Stomach (tissue), 8 donors: ENCODE measurements at regions not wholly inside any gene's neighbourhood (a gene's known extent, or its start where the extent isn't known, plus 50 kb on each side); places are given as distances from the start of the nearest gene placed in this dataset.

Experiments
- DNase-seq, 2 donors: peaks; one replicate each; pipeline versions ENCODE4 v3.0.0 to v3.0.0-alpha.2; 2013 to 2019
- H3K27ac ChIP-seq, 5 donors: fragments of 200-600 bp in 4 of 5; sonication (generic) in 4 of 5; one replicate each; pipeline ENCODE4 v1.5.1; 2013 to 2019; ENCODE audit warnings: mild to moderate bottlenecking in 1 of 5, moderate library complexity in 1 of 5
- H3K27me3 ChIP-seq, 3 donors: fragments of 200-600 bp; sonication (generic); one replicate each; pipeline ENCODE4 v1.5.1; 2017 to 2019; ENCODE audit warnings: mixed run types in 1 of 3
- H3K36me3 ChIP-seq, 4 donors: fragments of 200-600 bp; sonication (generic); 1 replicate in 3 of 4; 2 replicates in 1 of 4; pipeline ENCODE4 v1.5.1; 2016 to 2019
- H3K4me1 ChIP-seq, 4 donors: fragments of 200-600 bp; sonication (generic); one replicate each; pipeline ENCODE4 v1.5.1; 2016 to 2019
- H3K4me3 ChIP-seq, 4 donors: fragments of 200-600 bp; sonication (generic) in 3 of 4; one replicate each; pipeline ENCODE4 v1.5.1; 2016 to 2019; ENCODE audit warnings: mild to moderate bottlenecking in 1 of 4
- H3K9me3 ChIP-seq, 4 donors: fragments of 200-600 bp; sonication (generic); one replicate each; pipeline ENCODE4 v1.5.1; 2016 to 2019
- EP300 ChIP-seq: sonication (generic); formaldehyde crosslinking; IDR thresholded peaks from one replicate; pipeline ENCODE4 v1.6.1; 2017; ENCODE audit warnings: antibody characterized with exemption
- POLR2A ChIP-seq, 4 donors: fragments of 450-650 bp; IDR thresholded peaks; one replicate each; pipeline ENCODE4 v1.6.1; 2016; ENCODE audit warnings: antibody characterized with exemption in 4 of 4, control low read depth in 2 of 4, mild to moderate bottlenecking in 1 of 4, moderate library complexity in 1 of 4
- POLR2AphosphoS5 ChIP-seq, 3 donors: sonication (generic); formaldehyde crosslinking; IDR thresholded peaks; one replicate each; pipeline ENCODE4 v1.6.1; 2016; ENCODE audit warnings: antibody characterized with exemption in 3 of 3
- WGBS, 5 donors: extraction: QIAGEN DNeasy Blood & Tissue Kit in 3 of 5; methylation state at CpG; one replicate each; pipeline versions ENCODE4 v1.1.5 to v1.1.7; 2013 to 2018; 5-methylcytosine and 5-hydroxymethylcytosine counted together
- intact Hi-C: fragments of 100-400 bp; cut with DNase I; formaldehyde crosslinking; loops from one replicate; pipeline ENCODE4 v1.15.1; 2023; ENCODE audit warnings: low total_unique reads
- TF ChIP-seq, protein P1 (sequence below), 7 experiments: fragments of 450-650 bp in 4 of 7; fragments of 200-600 bp in 3 of 7; sonication (generic) in 3 of 7; IDR thresholded peaks; one replicate each; pipeline ENCODE4 v1.5.1; 2016 to 2019; ENCODE audit warnings: antibody characterized with exemption in 7 of 7, control low read depth in 2 of 7, mild to moderate bottlenecking in 1 of 7
- donor health status: healthy with polysubstance abuse.
- donor health status: Bipolar disorder and iron deficiency.
- donor health status: healthy.

DNA sequence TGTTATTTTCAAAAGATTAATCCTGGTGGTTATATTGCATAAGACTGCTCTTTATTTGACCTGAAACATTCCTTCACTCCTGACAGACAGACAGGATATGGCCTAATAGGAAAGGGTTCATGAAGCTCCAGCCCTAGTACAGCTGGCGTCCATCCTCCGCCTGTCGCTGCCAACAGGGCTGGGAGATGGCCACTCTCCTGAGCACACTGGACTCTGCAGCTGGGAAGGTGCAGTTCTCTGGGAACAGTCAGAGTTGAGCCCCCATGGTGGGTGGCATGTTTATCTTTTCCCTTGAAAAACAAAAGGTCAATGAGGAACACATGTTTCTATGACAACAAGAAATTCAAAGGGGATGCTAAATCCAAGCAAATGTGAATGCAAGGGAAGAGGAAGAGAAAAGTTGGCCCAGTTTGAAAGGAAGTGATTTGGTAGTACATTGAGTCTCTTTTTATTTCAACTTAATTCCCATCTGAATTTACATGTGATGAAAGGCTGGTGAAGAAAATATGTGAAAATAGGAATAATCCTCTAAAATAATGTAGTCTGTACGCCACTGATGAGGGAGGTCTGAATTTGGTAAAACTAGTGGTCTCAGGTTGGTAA, 89.9 kb upstream of the DCN start:
- no peaks in the 10 kb centered on the region for H3K27me3 ChIP-seq
- H3K4me1 ChIP-seq: peaks cover 0 to 62% (median 18%) of the 10 kb centered on the region in 4 donors
- TF ChIP-seq POLR2AphosphoS5 (IDR thresholded peaks at IDR 0.05): peak in 2 of 3 donors; percentile 55 to 58
- TF ChIP-seq EP300: no peak
- H3K36me3 ChIP-seq: no peaks in the 10 kb centered on the region
- no peaks in the 10 kb centered on the region for H3K9me3 ChIP-seq
- WGBS, 5 donors: 78 to 90% (median 85%) methylated on average over 4 of the region's 4 CpGs
- peak; percentile 19 to 26 for DNase-seq
- no peak overlapping the region for H3K4me3 ChIP-seq
- peak overlapping the region in 4 of 5 donors; percentile 48 to 73 (median 66) for H3K27ac ChIP-seq
- intact Hi-C loops: no loop called here

DNA sequence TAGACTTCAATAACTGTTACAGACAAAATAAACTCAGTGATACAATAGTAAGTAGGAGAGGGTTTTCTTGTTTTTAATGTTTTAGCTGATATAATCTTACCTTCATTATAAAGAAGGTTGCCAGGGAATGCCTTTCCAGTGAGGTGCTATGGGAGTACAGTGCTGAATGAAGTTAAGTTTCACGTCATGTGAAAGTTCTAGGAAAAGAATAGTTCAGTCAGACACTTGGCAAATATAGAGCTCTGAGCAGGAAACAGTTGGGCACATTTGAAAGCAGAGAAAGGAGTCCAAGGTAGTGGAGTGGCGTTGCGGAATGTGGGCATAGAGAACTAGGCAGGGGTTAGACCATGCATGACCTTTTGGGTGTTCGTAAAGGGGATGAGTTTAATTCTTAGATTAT, 88.6 kb upstream of the DCN start:
- Histone ChIP-seq H3K4me1 (peaks cover 0 to 51% (median 13%) of the 10 kb centered on the region in 4 donors), H3K9me3 (no peaks in the 10 kb centered on the region), H3K36me3 (no peaks in the 10 kb centered on the region), H3K27me3 (no peaks in the 10 kb centered on the region), H3K4me3 (no peak overlapping the region), H3K27ac (peak overlapping the region in 2 of 5 donors; percentile 72 to 73)
- DNase-seq: no peak
- intact Hi-C loops: no loop called here
- WGBS, 5 donors: 36 to 64% (median 38%) methylated on average over 4 of the region's 4 CpGs
- TF ChIP-seq EP300: no peak
- no peak for TF ChIP-seq POLR2A (IDR thresholded peaks at IDR 0.05)
- TF ChIP-seq POLR2AphosphoS5 (IDR thresholded peaks at IDR 0.05): no peak
- TF ChIP-seq, protein P1, sequence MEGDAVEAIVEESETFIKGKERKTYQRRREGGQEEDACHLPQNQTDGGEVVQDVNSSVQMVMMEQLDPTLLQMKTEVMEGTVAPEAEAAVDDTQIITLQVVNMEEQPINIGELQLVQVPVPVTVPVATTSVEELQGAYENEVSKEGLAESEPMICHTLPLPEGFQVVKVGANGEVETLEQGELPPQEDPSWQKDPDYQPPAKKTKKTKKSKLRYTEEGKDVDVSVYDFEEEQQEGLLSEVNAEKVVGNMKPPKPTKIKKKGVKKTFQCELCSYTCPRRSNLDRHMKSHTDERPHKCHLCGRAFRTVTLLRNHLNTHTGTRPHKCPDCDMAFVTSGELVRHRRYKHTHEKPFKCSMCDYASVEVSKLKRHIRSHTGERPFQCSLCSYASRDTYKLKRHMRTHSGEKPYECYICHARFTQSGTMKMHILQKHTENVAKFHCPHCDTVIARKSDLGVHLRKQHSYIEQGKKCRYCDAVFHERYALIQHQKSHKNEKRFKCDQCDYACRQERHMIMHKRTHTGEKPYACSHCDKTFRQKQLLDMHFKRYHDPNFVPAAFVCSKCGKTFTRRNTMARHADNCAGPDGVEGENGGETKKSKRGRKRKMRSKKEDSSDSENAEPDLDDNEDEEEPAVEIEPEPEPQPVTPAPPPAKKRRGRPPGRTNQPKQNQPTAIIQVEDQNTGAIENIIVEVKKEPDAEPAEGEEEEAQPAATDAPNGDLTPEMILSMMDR (IDR thresholded peaks at IDR 0.05): no peak

DNA sequence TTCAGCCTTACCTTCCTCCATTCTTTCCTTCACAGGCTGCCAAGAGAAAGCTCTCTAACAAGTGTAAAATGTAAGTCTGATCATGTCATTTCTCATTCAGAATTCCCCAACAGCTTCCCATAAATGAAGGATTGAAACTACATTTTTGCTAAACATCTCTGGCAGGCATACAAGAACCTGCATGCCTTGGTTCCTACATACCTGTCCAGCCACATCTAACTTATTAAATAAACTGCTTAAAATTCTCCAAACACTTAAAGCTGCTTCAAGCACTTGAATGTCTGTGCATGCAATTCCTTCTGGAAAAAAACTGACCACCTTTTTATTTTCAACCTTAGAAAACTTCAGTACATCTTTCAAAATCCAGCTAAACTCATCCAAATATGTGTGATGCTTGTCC, 84.4 kb upstream of the DCN start:
- Histone ChIP-seq H3K4me3 (no peak overlapping the region), H3K4me1 (peaks cover 0 to 11% (median 2%) of the 10 kb centered on the region in 4 donors), H3K9me3 (no peaks in the 10 kb centered on the region), H3K36me3 (no peaks in the 10 kb centered on the region), H3K27ac (no peak overlapping the region), H3K27me3 (no peaks in the 10 kb centered on the region)
- intact Hi-C loops: no loop called here
- TF ChIP-seq POLR2A (IDR thresholded peaks at IDR 0.05) (no peak), POLR2AphosphoS5 (IDR thresholded peaks at IDR 0.05) (no peak), EP300 (no peak)
- TF ChIP-seq, protein P1 (IDR thresholded peaks at IDR 0.05): no peak
- no peak for DNase-seq

DNA sequence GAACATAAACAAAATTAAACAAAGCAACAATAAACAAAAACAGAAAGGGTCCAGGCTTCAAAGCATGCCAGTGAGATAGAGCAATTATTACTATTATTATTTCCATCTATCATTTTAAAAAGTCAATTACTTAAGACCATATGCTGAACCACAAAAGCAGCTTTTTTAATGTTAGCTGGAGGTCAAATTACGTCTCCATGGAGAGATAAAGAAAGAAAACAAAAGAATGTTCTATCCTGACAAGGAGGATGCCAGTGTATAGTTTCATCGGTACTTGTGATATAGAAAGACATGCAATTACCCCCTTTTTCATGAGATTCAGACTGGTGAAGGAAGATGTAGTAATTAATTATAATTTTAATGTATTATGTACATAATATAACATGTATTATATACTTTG, 81.6 kb upstream of the DCN start:
- Histone ChIP-seq H3K27me3 (no peaks in the 10 kb centered on the region), H3K27ac (no peak overlapping the region), H3K4me1 (no peaks in the 10 kb centered on the region), H3K4me3 (no peak overlapping the region), H3K9me3 (no peaks in the 10 kb centered on the region), H3K36me3 (no peaks in the 10 kb centered on the region)
- DNase-seq: no peak
- intact Hi-C loops: no loop called here
- 46 to 72% (median 58%) methylated on average over 2 of the region's 2 CpGs for WGBS, 5 donors
- TF ChIP-seq, protein P1 (IDR thresholded peaks at IDR 0.05): no peak
- TF ChIP-seq POLR2AphosphoS5 (IDR thresholded peaks at IDR 0.05) (no peak), POLR2A (IDR thresholded peaks at IDR 0.05) (no peak), EP300 (no peak)

DNA sequence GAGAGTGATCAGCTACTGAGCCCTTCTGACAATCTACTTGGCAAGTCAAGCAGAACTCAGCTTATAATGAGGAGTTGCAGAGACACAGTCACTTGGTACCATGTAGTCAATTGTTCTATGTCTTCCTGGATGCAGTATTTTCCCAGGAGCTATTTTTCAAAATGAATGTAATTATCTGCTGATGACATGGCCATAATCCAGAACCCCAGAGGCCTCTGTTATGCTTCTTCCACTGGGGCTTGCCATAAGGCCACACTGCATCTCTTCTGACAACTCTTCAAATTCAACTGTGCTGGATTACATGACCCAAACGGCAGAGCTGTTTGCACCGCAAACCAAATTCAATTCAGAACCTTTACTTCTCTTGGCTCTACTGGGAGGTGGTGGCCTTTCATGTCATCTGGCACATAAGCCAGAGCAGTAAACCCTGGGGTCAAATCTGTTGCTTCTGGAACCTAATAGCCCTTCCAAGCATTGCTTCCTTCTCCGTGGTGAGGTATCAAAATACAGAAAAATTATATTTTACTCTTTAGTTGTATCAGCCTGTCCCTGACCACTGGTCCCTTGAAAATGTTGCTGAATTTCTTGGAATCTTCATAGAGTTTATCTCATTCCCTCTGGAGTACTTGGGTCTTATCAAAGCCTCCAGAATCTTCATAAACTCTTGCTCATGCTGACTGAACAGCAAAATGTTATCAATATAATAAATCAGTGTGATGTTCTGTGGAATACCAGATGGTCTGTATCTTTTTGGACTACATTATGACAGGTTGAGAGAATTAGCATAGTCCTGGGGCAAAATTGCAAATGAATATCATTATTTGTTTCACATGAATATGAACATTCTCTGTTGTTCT, 79.4 kb upstream of the DCN start:
- H3K4me3 ChIP-seq: no peak overlapping the region
- H3K27ac ChIP-seq: no peak overlapping the region
- H3K4me1 ChIP-seq: no peaks in the 10 kb centered on the region
- TF ChIP-seq POLR2AphosphoS5 (IDR thresholded peaks at IDR 0.05) (no peak), EP300 (no peak)
- TF ChIP-seq, protein P1 (IDR thresholded peaks at IDR 0.05): no peak
- H3K27me3 ChIP-seq: no peaks in the 10 kb centered on the region
- intact Hi-C loops: no loop called here
- H3K9me3 ChIP-seq: no peaks in the 10 kb centered on the region
- DNase-seq: peak in 1 of 2 donors; percentile 27
- H3K36me3 ChIP-seq: no peaks in the 10 kb centered on the region
- WGBS, 5 donors: 75 to 90% (median 81%) methylated on average over 3 of the region's 3 CpGs
